ENCODE measurements at regions not wholly inside any gene's neighbourhood (a gene's known extent, or its start where the extent isn't known, plus 50 kb on each side); places are given as distances from the start of the nearest gene placed in this dataset.

GRCh38 chr2:17124575-17125318, 393.5 kb downstream of the RAD51AP2 start:
- Histone ChIP-seq H3K27me3 (ENCODE audit: insufficient read depth, low read depth, severe bottlenecking) (no peaks in the 10 kb centered on the region), H3K4me3 (ENCODE audit: low read depth, low read length) (no peak overlapping the region), H3K27ac (no peak overlapping the region), H3K9me3 (ENCODE audit: severe bottlenecking) (no peaks in the 10 kb centered on the region), H3K36me3 (no peaks in the 10 kb centered on the region)
- DNase-seq = no peak
- TF ChIP-seq, protein P1, sequence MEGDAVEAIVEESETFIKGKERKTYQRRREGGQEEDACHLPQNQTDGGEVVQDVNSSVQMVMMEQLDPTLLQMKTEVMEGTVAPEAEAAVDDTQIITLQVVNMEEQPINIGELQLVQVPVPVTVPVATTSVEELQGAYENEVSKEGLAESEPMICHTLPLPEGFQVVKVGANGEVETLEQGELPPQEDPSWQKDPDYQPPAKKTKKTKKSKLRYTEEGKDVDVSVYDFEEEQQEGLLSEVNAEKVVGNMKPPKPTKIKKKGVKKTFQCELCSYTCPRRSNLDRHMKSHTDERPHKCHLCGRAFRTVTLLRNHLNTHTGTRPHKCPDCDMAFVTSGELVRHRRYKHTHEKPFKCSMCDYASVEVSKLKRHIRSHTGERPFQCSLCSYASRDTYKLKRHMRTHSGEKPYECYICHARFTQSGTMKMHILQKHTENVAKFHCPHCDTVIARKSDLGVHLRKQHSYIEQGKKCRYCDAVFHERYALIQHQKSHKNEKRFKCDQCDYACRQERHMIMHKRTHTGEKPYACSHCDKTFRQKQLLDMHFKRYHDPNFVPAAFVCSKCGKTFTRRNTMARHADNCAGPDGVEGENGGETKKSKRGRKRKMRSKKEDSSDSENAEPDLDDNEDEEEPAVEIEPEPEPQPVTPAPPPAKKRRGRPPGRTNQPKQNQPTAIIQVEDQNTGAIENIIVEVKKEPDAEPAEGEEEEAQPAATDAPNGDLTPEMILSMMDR (IDR thresholded peaks at IDR 0.05; ENCODE audit: low read depth, low read length) = no peak

- H3K4me3 ChIP-seq (ENCODE audit: low read depth, low read length) = no peak overlapping the region
- no peaks in the 10 kb centered on the region for H3K36me3 ChIP-seq
- DNase-seq = no peak
- TF ChIP-seq, protein P1 (IDR thresholded peaks at IDR 0.05; ENCODE audit: low read depth, low read length) = no peak
- no peaks in the 10 kb centered on the region for H3K27me3 ChIP-seq (ENCODE audit: insufficient read depth, low read depth, severe bottlenecking)
- H3K27ac ChIP-seq = no peak overlapping the region
- no peaks in the 10 kb centered on the region for H3K9me3 ChIP-seq (ENCODE audit: severe bottlenecking)
These were observed 395.2 kb downstream of the RAD51AP2 start for GRCh38 chr2:17122887-17123501.

- TF ChIP-seq, protein P1 (IDR thresholded peaks at IDR 0.05; ENCODE audit: low read depth, low read length) = no peak
- no peak for DNase-seq
- 0 out of 2 replicates have a peak overlapping the region, but pooled peaks have one; percentile 0 for H3K27ac ChIP-seq
- H3K4me3 ChIP-seq (ENCODE audit: low read depth, low read length) = no peak overlapping the region
- no peaks in the 10 kb centered on the region for H3K27me3 ChIP-seq (ENCODE audit: insufficient read depth, low read depth, severe bottlenecking)
- no peaks in the 10 kb centered on the region for H3K9me3 ChIP-seq (ENCODE audit: severe bottlenecking)
- H3K36me3 ChIP-seq = no peaks in the 10 kb centered on the region
These were observed 402.8 kb downstream of the RAD51AP2 start for GRCh38 chr2:17115466-17115865.

- no peak overlapping the region for H3K4me3 ChIP-seq (ENCODE audit: low read depth, low read length)
- no peak for DNase-seq
- no peaks in the 10 kb centered on the region for H3K9me3 ChIP-seq (ENCODE audit: severe bottlenecking)
- TF ChIP-seq, protein P1 (IDR thresholded peaks at IDR 0.05; ENCODE audit: low read depth, low read length) = no peak
- no peaks in the 10 kb centered on the region for H3K36me3 ChIP-seq
- H3K27ac ChIP-seq = no peak overlapping the region
- no peaks in the 10 kb centered on the region for H3K27me3 ChIP-seq (ENCODE audit: insufficient read depth, low read depth, severe bottlenecking)
These were observed 403.2 kb downstream of the RAD51AP2 start for GRCh38 chr2:17115042-17115441.

DNA sequence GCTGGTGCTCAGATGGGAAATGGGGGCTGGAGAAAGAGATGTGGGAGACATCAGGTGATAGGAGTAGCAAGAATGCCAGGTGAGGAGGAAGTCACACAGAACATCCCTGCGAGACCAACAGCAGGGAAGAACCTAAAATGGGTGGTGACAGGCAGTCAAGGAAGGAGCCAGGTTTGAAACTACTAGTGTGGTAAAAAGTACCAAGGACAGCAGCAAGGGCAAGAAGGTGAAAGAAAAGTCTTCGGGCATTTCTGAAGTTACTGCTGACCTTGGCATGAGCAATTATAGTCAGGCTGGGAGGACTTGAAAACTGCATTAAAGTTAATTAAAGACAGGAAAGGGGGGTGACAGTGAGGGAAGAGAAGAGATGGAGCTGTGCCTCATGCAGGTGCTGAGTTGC, 410.4 kb downstream of the RAD51AP2 start:
- Histone ChIP-seq H3K9me3 (ENCODE audit: severe bottlenecking) (no peaks in the 10 kb centered on the region), H3K27ac (no peak overlapping the region), H3K27me3 (ENCODE audit: insufficient read depth, low read depth, severe bottlenecking) (no peaks in the 10 kb centered on the region), H3K4me3 (ENCODE audit: low read depth, low read length) (no peak overlapping the region), H3K36me3 (no peaks in the 10 kb centered on the region)
- TF ChIP-seq, protein P1 (IDR thresholded peaks at IDR 0.05; ENCODE audit: low read depth, low read length) = no peak
- no peak for DNase-seq

Data from WERI-Rb-1 (cell line).